GM12864 (cell line): ENCODE measurements at regions not wholly inside any gene's neighbourhood (a gene's known extent, or its start where the extent isn't known, plus 50 kb on each side); places are given as distances from the start of the nearest gene placed in this dataset.
A peak's percentile ranks its signal among the peaks of the same experiment; 100 is the strongest.
"Not testable (repeated sequence)": the region's sequence is repeated elsewhere in the genome, so short reads cannot be mapped to it uniquely, and the experiment has no call there.

ENCODE experiments used
- DNase-seq: peaks from one replicate; pipeline ENCODE4 v3.0.0-alpha.2; 2011; ENCODE audit warnings: low read depth
- H3K4me3 ChIP-seq: 2 replicates; pipeline ENCODE4 v1.5.1; 2011; ENCODE audit warnings: mild to moderate bottlenecking, low read depth, low read length, control low read depth
- CTCF ChIP-seq: IDR thresholded peaks from 2 replicates; pipeline ENCODE4 v1.5.1; 2011; ENCODE audit warnings: low read depth, mild to moderate bottlenecking, moderate library complexity, low read length, control low read depth, inconsistent platforms; ENCODE audit errors: missing control alignments

- no peak for DNase-seq
- no peak overlapping the region for H3K4me3 ChIP-seq
- no peak for TF ChIP-seq CTCF
Observed at GRCh38 chr12:30296486-30296885, 399.2 kb downstream of the IPO8 start.

DNA sequence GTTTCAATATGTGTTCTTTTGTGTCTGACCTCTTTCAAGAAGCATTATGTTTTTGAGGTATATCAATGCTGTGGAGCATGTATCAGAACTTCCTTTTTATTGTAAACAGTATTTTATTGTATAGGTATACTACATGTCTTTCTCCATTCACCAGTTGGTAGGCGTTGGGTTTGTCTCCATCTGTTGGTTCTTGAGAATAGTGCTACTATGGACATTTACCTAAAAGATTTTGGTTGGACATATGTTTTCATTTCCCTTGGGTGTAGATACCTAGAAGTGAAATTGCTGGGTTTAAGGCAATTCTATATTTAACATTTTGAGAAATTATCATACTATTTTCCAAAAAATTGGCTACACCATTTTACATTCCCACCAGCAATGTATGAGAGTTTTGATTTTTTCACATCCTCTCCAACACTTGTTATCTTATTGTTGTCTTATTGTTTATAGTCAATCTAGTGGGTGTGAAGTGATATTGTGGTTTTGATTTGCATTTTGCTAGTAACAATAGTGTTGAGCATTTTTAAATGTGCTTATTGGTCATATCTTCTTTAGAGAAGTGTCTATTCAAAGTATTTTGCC lies 409.2 kb downstream of the IPO8 start:
- no peak overlapping the region for H3K4me3 ChIP-seq
- no peak for DNase-seq
- peak; percentile 22 for TF ChIP-seq CTCF

- no peak overlapping the region for H3K4me3 ChIP-seq
- TF ChIP-seq CTCF, result no peak
- DNase-seq, result no peak
Observed at GRCh38 chr12:30278401-30278800, 417.3 kb downstream of the IPO8 start.

- not testable (repeated sequence) for DNase-seq, H3K4me3 ChIP-seq
Observed at GRCh38 chr12:30272515-30272914, 423.2 kb downstream of the IPO8 start.

GRCh38 chr12:30269496-30269895 lies 426.2 kb downstream of the IPO8 start:
- no peak for DNase-seq
- TF ChIP-seq CTCF, result no peak

DNA sequence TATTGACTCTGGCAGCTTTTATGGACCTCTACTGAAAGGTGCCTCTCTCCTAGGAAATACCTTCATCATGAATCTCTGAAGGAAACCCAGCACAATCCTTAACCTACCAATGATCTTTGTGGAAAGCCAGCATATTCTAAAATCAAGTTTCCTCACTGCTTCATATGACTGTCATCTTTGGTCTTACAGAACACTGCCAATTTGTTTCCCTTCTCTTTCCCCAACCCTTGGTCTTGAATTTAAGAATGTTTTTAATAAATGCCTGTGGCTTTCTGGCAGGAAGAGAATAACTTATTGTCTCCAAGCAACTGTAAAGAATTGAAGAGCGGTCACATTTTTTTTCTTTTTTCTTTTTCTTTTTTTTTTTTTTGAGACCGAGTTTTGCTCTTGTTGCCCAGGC lies 427.6 kb downstream of the IPO8 start:
- no peak for DNase-seq
- TF ChIP-seq CTCF, result no peak
- H3K4me3 ChIP-seq, result no peak overlapping the region

More at GRCh38 chr12:30269496-30269895, 426.2 kb downstream of the IPO8 start:
- no peak overlapping the region for H3K4me3 ChIP-seq

DNA sequence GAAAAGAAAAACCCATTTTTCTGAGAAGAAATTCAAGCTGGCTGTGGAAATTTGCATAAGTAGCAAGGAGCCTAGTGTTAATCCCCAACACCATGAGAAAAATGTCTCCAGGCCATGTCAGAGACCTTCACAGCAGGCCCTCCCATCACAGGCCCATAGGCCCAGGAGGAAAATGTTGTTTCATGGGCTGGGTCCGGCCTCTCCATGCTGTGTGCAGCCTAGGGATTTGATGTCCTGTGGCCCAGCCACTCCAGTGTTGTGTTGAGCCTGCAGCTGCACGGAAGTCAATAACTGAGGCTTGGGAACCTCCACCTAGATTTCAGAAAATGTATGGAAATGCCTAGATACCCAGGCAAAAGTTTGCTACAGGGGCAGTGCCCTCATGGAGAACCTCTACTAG lies 432.2 kb downstream of the IPO8 start:
- H3K4me3 ChIP-seq, result no peak overlapping the region
- DNase-seq, result no peak
- no peak for TF ChIP-seq CTCF
